ENCODE measurements at regions not wholly inside any gene's neighbourhood (a gene's known extent, or its start where the extent isn't known, plus 50 kb on each side); places are given as distances from the start of the nearest gene placed in this dataset.

- no peak overlapping the region for H3K4me3 ChIP-seq (ENCODE audit: low read depth, low read length)
- no peak for DNase-seq (ENCODE audit: low read depth)
- TF ChIP-seq CTCF (IDR thresholded peaks at IDR 0.05; ENCODE audit: low read depth, low read length, missing control alignments) = no peak
These were observed 91.9 kb upstream of the IRF2BP2 start for GRCh38 chr1:234701737-234702341.

GRCh38 chr1:234699795-234700665 lies 90.1 kb upstream of the IRF2BP2 start:
- no peak overlapping the region for H3K4me3 ChIP-seq (ENCODE audit: low read depth, low read length)
- peak; percentile 42 for DNase-seq (ENCODE audit: low read depth)
- TF ChIP-seq CTCF (IDR thresholded peaks at IDR 0.05; ENCODE audit: low read depth, low read length, missing control alignments) = no peak

GRCh38 chr1:234698686-234699085 lies 88.7 kb upstream of the IRF2BP2 start:
- H3K4me3 ChIP-seq (ENCODE audit: low read depth, low read length) = no peak overlapping the region
- no peak for DNase-seq (ENCODE audit: low read depth)
- no peak for TF ChIP-seq CTCF (IDR thresholded peaks at IDR 0.05; ENCODE audit: low read depth, low read length, missing control alignments)

- no peak overlapping the region for H3K4me3 ChIP-seq (ENCODE audit: low read depth, low read length)
- no peak for DNase-seq (ENCODE audit: low read depth)
- TF ChIP-seq CTCF (IDR thresholded peaks at IDR 0.05; ENCODE audit: low read depth, low read length, missing control alignments) = no peak
These were observed 87.8 kb upstream of the IRF2BP2 start for GRCh38 chr1:234697741-234698140.

GRCh38 chr1:234697015-234697414 lies 87.0 kb upstream of the IRF2BP2 start:
- DNase-seq (ENCODE audit: low read depth) = no peak
- TF ChIP-seq CTCF (IDR thresholded peaks at IDR 0.05; ENCODE audit: low read depth, low read length, missing control alignments) = no peak
- H3K4me3 ChIP-seq (ENCODE audit: low read depth, low read length) = no peak overlapping the region

GRCh38 chr1:234696148-234696576 lies 86.2 kb upstream of the IRF2BP2 start:
- no peak for TF ChIP-seq CTCF (IDR thresholded peaks at IDR 0.05; ENCODE audit: low read depth, low read length, missing control alignments)
- DNase-seq (ENCODE audit: low read depth) = peak; percentile 59
- H3K4me3 ChIP-seq (ENCODE audit: low read depth, low read length) = no peak overlapping the region

Data from GM12864 (cell line).